ENCODE measurements at regions not wholly inside any gene's neighbourhood (a gene's known extent, or its start where the extent isn't known, plus 50 kb on each side); places are given as distances from the start of the nearest gene placed in this dataset.

- DNase-seq (ENCODE audit: low read depth in 2 of 2) = no peak
Observed at GRCh38 chr17:70786081-70786480, 616.7 kb downstream of the KCNJ2 start.

- DNase-seq (ENCODE audit: low read depth in 2 of 2) = no peak
Observed at GRCh38 chr17:70787721-70788300, 618.5 kb downstream of the KCNJ2 start.

- no peak for DNase-seq (ENCODE audit: low read depth in 2 of 2)
Observed at GRCh38 chr17:70791748-70792443, 622.6 kb downstream of the KCNJ2 start.

- no peak for DNase-seq (ENCODE audit: low read depth in 2 of 2)
Observed at GRCh38 chr17:70794738-70795137, 625.4 kb downstream of the KCNJ2 start.

GRCh38 chr17:70795620-70796019, 626.3 kb downstream of the KCNJ2 start:
- no peak for DNase-seq (ENCODE audit: low read depth in 2 of 2)

GRCh38 chr17:70796757-70797156, 627.4 kb downstream of the KCNJ2 start:
- DNase-seq (ENCODE audit: low read depth in 2 of 2) = no peak

- no peak for DNase-seq (ENCODE audit: low read depth in 2 of 2)
Observed at GRCh38 chr17:70797166-70797565, 627.8 kb downstream of the KCNJ2 start.

- no peak for DNase-seq (ENCODE audit: low read depth in 2 of 2)
Observed at GRCh38 chr17:70804161-70804560, 634.8 kb downstream of the KCNJ2 start.

GRCh38 chr17:70808596-70808995, 639.3 kb downstream of the KCNJ2 start:
- DNase-seq (ENCODE audit: low read depth in 2 of 2) = no peak

GRCh38 chr17:70810609-70811008, 641.3 kb downstream of the KCNJ2 start:
- no peak for DNase-seq (ENCODE audit: low read depth in 2 of 2)

- DNase-seq (ENCODE audit: low read depth in 2 of 2) = no peak
Observed at GRCh38 chr17:70813355-70813930, 644.1 kb downstream of the KCNJ2 start.

- DNase-seq (ENCODE audit: low read depth in 2 of 2) = no peak
Observed at GRCh38 chr17:70819183-70819582, 649.9 kb downstream of the KCNJ2 start.

GRCh38 chr17:70820276-70820675, 650.9 kb downstream of the KCNJ2 start:
- DNase-seq (ENCODE audit: low read depth in 2 of 2) = no peak

GRCh38 chr17:70825321-70826125, 656.2 kb downstream of the KCNJ2 start:
- DNase-seq (ENCODE audit: low read depth in 2 of 2) = no peak

- DNase-seq (ENCODE audit: low read depth in 2 of 2) = no peak
Observed at GRCh38 chr17:70829876-70830275, 660.5 kb downstream of the KCNJ2 start.

GRCh38 chr17:70834039-70834438, 664.7 kb downstream of the KCNJ2 start:
- no peak for DNase-seq (ENCODE audit: low read depth in 2 of 2)

GRCh38 chr17:70848785-70849184, 679.5 kb downstream of the KCNJ2 start:
- DNase-seq (ENCODE audit: low read depth in 2 of 2) = no peak

GRCh38 chr17:70855401-70856054, 686.2 kb downstream of the KCNJ2 start:
- DNase-seq (ENCODE audit: low read depth in 2 of 2) = no peak

GRCh38 chr17:70857351-70857750, 688.0 kb downstream of the KCNJ2 start:
- no peak for DNase-seq (ENCODE audit: low read depth in 2 of 2)

GRCh38 chr17:70859829-70860228, 690.5 kb downstream of the KCNJ2 start:
- DNase-seq (ENCODE audit: low read depth in 2 of 2) = no peak

GRCh38 chr17:70862295-70862694, 693.0 kb downstream of the KCNJ2 start:
- DNase-seq (ENCODE audit: low read depth in 2 of 2) = no peak

Data from dermis microvascular lymphatic vessel endothelial cell (primary cell).